ENCODE measurements at regions not wholly inside any gene's neighbourhood (a gene's known extent, or its start where the extent isn't known, plus 50 kb on each side); places are given as distances from the start of the nearest gene placed in this dataset.
A peak's percentile ranks its signal among the peaks of the same experiment; 100 is the strongest.

- ChIA-PET CTCF (no interaction called here), POLR2A (ENCODE audit: unreplicated experiment) (no interaction called here)
- intact Hi-C loops (cut with micrococcal nuclease): no loop called here
- H3K4me1 ChIP-seq (ENCODE audit: insufficient read depth, low read length): no peaks in the 10 kb centered on the region
- H3K9me2 ChIP-seq (replicated peaks; ENCODE audit: low read length): no peaks in the 10 kb centered on the region
- no peaks in the 10 kb centered on the region for H3K27me3 ChIP-seq (ENCODE audit: low read length)
- no peak overlapping the region for H3K9ac ChIP-seq (ENCODE audit: low read length)
- BruUV-seq (replicated peaks): no TSS peak
- no peaks in the 10 kb centered on the region for H3K79me2 ChIP-seq (ENCODE audit: low read length)
- no peak for TF ChIP-seq EZH2 (IDR thresholded peaks at IDR 0.05; ENCODE audit: low read length, unreplicated experiment)
- no peak for TF ChIP-seq EZH2phosphoT487 (IDR thresholded peaks at IDR 0.05; ENCODE audit: borderline replicate concordance, low read length)
- TF ChIP-seq CTCF (conservative IDR thresholded peaks at IDR 0.05; ENCODE audit: low read depth, low read length): no peak
- no peaks in the 10 kb centered on the region for H3F3A ChIP-seq (ENCODE audit: low read length, unreplicated experiment)
- ATAC-seq (no peak), DNase-seq (no peak)
- H3K27ac ChIP-seq (ENCODE audit: low read length): no peak overlapping the region
- H3K4me3 ChIP-seq (ENCODE audit: low read length): no peak overlapping the region
- no peaks in the 10 kb centered on the region for H4K20me1 ChIP-seq (ENCODE audit: low read length)
- no peaks in the 10 kb centered on the region for H3K36me3 ChIP-seq (ENCODE audit: low read depth, low read length)
- no peak overlapping the region for H3K4me2 ChIP-seq (ENCODE audit: low read length)
- H2AFZ ChIP-seq (ENCODE audit: low read length): no peak overlapping the region
- H3K9me3 ChIP-seq (ENCODE audit: low read length): no peaks in the 10 kb centered on the region
Measured at GRCh38 chr3:132248490-132248889, 68.7 kb upstream of the ACP3 start.

GRCh38 chr3:132253262-132253878 is 63.8 kb upstream of the ACP3 start:
- ATAC-seq: no peak
- no peak overlapping the region for H2AFZ ChIP-seq (ENCODE audit: low read length)

More at GRCh38 chr3:132253262-132253878, 63.8 kb upstream of the ACP3 start:
- DNase-seq: peak; percentile 77
- no peak for TF ChIP-seq EZH2phosphoT487 (IDR thresholded peaks at IDR 0.05; ENCODE audit: borderline replicate concordance, low read length)
- peak; percentile 77 for TF ChIP-seq CTCF (conservative IDR thresholded peaks at IDR 0.05; ENCODE audit: low read depth, low read length)
- TF ChIP-seq EZH2 (IDR thresholded peaks at IDR 0.05; ENCODE audit: low read length, unreplicated experiment): no peak
- Histone ChIP-seq H3K27ac (ENCODE audit: low read length) (no peak overlapping the region), H4K20me1 (ENCODE audit: low read length) (no peaks in the 10 kb centered on the region), H3K4me3 (ENCODE audit: low read length) (no peak overlapping the region), H3K36me3 (ENCODE audit: low read depth, low read length) (no peaks in the 10 kb centered on the region), H3K27me3 (ENCODE audit: low read length) (no peaks in the 10 kb centered on the region), H3K4me1 (ENCODE audit: insufficient read depth, low read length) (peaks cover 28% of the 10 kb centered on the region), H3K9me2 (replicated peaks; ENCODE audit: low read length) (no peaks in the 10 kb centered on the region), H3K9me3 (ENCODE audit: low read length) (no peaks in the 10 kb centered on the region), H3F3A (ENCODE audit: low read length, unreplicated experiment) (no peaks in the 10 kb centered on the region), H3K4me2 (ENCODE audit: low read length) (no peak overlapping the region), H3K9ac (ENCODE audit: low read length) (no peak overlapping the region), H3K79me2 (ENCODE audit: low read length) (no peaks in the 10 kb centered on the region)
- intact Hi-C loops (cut with micrococcal nuclease): loop anchor here (2.0 kb wide), 1 partner anchor 29 kb away; no protein-coding TSS in a partner anchor
- ChIA-PET POLR2A (ENCODE audit: unreplicated experiment) (no interaction called here), CTCF (no interaction called here)
- no TSS peak for BruUV-seq (replicated peaks)

All from PC-3 (cell line).